NB4 (cell line): ENCODE measurements at regions not wholly inside any gene's neighbourhood (a gene's known extent, or its start where the extent isn't known, plus 50 kb on each side); places are given as distances from the start of the nearest gene placed in this dataset.

Source experiments
- DNase-seq: peaks from one replicate; pipeline ENCODE4 v3.0.0; 2010; ENCODE audit warnings: low read depth
- H3K4me3 ChIP-seq: one replicate; pipeline ENCODE4 v1.5.1; 2011; ENCODE audit warnings: mild to moderate bottlenecking, low read depth, low read length, moderate library complexity
- CTCF ChIP-seq: IDR thresholded peaks from one replicate; pipeline ENCODE4 v1.5.1; 2012; ENCODE audit warnings: low read depth, low read length
- MYC ChIP-seq: IDR thresholded peaks from 2 replicates; pipeline ENCODE4 v1.6.1; 2011; ENCODE audit warnings: low read depth, low read length
- POLR2A ChIP-seq: IDR thresholded peaks from 2 replicates; pipeline ENCODE4 v1.6.1; 2011; ENCODE audit warnings: mild to moderate bottlenecking; ENCODE audit not compliant: insufficient read length; ENCODE audit errors: extremely low read depth
- TF ChIP-seq, protein P1 (sequence below): IDR thresholded peaks from 2 replicates; pipeline ENCODE4 v1.6.1; 2011; ENCODE audit warnings: low read depth, low read length

- no peak overlapping the region for H3K4me3 ChIP-seq
- DNase-seq, result no peak
- TF ChIP-seq CTCF (no peak), POLR2A (no peak), MYC (no peak)
- TF ChIP-seq, protein P1, sequence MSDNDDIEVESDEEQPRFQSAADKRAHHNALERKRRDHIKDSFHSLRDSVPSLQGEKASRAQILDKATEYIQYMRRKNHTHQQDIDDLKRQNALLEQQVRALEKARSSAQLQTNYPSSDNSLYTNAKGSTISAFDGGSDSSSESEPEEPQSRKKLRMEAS, result no peak
Measured at GRCh38 chr1:81558291-81559076, 242.2 kb upstream of the ADGRL2 start.

DNA sequence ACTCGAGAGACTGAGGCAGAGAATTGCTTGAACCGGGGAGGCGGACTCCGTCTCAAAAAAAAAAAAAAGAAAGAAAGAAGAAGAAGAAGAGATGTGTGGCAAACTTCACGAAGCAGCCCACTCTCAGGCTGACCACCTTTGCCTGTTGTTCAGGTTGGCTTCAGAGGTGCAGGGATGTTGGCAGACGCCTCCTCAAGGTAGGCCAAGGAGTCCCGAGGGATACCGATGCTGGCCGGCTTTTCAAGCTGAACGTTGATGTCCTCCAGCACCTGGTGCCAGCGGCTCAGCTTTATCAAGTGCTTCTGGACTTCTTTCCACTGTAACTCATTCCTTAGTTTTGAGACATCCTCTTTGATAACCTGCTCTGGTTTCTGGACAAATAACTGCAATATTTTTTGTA, 243.8 kb upstream of the ADGRL2 start:
- TF ChIP-seq CTCF (no peak), MYC (no peak), POLR2A (no peak)
- TF ChIP-seq, protein P1, result no peak

DNA sequence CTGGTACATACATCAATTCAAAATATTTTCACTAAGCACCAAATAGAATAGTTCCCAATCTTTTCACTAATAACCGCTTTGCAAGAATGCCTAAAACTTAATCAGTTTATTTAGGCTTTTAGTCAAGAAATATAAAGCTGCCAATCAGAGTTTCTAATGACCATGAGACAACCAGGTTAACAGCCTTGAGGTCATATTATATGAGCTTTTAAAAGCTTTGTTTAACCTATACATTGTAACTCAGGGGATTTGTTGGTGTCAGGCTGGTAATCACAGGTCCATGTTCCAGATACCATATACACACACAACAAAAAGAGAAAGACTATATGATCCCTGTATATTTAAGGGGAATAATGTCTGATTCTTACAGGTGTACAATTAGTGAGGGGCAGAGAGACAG, 246.2 kb upstream of the ADGRL2 start:
- H3K4me3 ChIP-seq, result no peak overlapping the region
- DNase-seq, result no peak
- TF ChIP-seq, protein P1, result no peak
- TF ChIP-seq POLR2A (no peak), MYC (no peak), CTCF (no peak)

More for the DNA sequence above, 243.8 kb upstream of the ADGRL2 start:
- H3K4me3 ChIP-seq, result no peak overlapping the region
- DNase-seq, result no peak

GRCh38 chr1:81554108-81554507, 246.6 kb upstream of the ADGRL2 start:
- no peak overlapping the region for H3K4me3 ChIP-seq
- DNase-seq, result no peak
- TF ChIP-seq MYC (no peak), CTCF (no peak), POLR2A (no peak)
- TF ChIP-seq, protein P1, result no peak

DNA sequence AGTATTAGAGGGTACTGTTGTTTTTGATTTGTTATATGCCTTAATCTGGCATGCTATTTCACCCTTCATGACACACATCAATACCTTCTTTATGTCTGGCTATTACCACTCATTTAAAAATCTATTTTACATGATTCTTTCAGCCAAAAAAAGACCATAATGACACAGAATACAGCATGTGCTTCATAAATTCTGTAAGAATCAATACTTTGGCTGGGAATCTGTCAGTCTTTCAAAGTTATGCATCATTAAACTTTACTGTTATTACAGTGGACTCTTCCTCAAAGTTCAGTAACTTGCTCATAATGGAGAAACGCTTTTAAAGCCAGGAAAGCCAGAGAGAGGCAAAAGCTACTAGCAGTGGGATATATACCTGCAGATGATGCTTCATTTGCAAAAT, 247.2 kb upstream of the ADGRL2 start:
- no peak for DNase-seq
- H3K4me3 ChIP-seq, result no peak overlapping the region
- no peak for TF ChIP-seq POLR2A
- no peak for TF ChIP-seq MYC
- TF ChIP-seq, protein P1, result no peak
- no peak for TF ChIP-seq CTCF
